HG02943 (cell line): ENCODE measurements at regions not wholly inside any gene's neighbourhood (a gene's known extent, or its start where the extent isn't known, plus 50 kb on each side); places are given as distances from the start of the nearest gene placed in this dataset.

Source experiments
- ATAC-seq: cut with Tn5 transposase; IDR thresholded peaks from one replicate; pipeline ENCODE4 v1.9.1; 2021; ENCODE audit warnings: mild to moderate bottlenecking, low read depth, moderate library complexity; ENCODE audit not compliant: unreplicated experiment

DNA sequence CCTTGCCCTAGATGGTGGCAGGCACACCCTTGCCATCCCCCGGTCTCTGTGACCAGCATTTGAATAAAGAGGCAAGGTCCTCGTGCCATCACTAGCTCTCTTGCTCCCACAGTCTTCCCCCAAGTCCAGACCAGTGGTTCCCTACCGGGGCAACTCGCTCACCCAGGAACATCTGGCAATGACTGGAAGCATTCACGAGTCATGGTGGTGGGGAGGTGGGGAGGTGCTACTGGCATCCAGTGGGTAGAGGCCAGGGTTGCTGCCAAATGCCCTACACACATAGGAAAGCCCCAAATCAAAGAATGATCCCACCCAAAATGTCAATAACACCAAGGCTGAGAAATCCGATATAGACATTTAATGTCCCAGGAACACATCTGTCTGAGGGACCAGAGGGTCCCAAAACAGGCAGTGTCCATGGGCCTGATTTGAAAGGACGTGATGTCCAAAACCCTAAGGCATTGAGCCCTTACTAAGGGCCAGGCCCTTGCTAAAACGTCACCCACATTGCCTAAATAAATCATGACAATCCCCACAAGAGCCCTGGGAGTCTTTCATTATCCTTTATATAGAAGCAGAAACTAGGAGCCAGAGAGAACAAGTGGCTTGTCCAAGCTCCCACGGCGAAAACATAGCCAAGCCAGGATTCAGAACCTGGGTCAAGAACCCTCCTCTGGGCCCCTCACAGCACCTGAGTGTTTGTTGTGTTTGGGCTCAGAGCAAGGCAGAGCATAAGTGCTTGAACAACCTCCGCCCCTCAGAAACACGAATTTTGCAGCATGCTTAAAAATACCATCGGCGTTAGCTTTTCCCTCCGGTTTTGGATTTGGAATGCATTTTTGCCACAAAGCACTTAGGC is 119.3 kb upstream of the WWC1 start:
- no peak for ATAC-seq

DNA sequence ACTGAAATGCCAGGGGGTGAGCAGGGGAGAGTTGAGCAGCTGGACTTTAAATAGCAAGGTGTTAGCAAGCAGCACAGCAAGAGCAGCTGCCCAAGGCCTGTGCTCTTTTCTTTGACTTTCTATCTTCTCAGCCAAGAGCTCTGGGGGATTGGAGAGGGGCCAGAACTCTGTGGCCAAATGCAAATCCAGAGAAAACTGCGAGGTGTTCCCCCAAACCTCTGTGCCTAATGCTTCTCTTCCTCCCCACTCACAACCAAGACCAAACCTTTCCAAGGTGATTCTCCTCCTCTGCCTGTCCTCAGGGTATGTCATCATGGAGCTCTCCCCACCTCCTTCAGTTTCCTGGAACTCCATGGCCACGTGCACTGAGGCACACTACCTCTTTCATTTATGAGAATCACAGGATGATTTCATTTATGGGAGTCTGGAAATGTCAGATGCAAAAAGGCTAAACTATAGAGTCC is 118.7 kb upstream of the WWC1 start:
- ATAC-seq = no peak

DNA sequence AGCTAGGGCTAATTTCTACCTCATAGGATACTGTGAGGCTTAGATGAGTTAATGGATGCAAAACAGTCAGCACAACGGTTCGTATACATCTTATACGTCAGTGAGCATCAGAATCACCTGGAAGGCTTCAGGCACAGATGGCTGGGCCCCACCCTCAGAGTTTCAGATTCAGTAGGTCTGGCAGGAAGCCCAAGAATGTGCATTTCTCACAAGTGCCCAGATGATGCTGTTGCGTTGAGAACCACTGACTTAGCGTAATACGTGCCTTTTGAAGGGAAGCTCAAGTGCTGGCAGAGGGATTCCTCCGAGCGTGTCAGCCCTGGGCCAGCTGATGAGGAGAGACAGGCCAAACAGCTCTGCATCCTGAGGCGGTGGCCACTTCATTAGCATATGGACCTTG is 117.1 kb upstream of the WWC1 start:
- no peak for ATAC-seq

DNA sequence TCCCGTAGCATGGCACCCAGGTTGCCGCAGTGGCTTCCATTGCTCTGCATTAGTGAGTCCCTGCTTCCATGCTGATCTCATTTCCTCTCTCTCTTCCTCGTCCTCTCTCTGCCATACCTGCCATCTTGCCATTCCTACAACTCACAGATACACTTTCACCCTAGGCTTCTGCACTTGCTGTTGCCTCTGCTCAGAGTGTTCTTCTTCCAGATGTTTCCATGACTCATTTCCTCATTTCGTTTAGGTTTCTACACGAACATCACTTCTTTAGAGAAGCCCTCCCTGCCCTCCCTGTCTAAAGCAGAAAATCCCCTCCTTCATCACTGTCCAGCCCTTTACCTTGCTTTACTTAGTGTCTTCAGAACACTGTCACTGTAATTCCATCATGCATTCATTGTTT is 115.2 kb upstream of the WWC1 start:
- no peak for ATAC-seq

DNA sequence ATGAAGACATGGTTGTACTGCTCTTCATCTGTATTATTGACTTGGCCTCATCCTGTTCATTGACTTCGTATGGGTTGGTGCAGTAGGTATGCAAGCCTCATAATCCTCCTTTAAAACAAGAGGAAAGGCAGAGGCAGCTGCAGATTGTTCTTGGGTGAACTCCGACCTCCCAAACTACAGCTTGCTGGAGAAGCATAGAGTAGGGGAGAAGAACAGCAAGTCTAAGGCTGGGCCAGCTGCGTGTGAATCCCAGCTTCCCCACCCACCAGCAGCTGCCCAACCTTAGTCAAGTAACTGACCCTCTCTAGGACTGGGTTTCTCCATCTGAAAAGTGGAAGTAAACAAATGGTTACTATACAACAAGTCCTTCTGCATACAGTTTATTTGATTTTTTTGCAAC is 114.5 kb upstream of the WWC1 start:
- ATAC-seq = no peak

DNA sequence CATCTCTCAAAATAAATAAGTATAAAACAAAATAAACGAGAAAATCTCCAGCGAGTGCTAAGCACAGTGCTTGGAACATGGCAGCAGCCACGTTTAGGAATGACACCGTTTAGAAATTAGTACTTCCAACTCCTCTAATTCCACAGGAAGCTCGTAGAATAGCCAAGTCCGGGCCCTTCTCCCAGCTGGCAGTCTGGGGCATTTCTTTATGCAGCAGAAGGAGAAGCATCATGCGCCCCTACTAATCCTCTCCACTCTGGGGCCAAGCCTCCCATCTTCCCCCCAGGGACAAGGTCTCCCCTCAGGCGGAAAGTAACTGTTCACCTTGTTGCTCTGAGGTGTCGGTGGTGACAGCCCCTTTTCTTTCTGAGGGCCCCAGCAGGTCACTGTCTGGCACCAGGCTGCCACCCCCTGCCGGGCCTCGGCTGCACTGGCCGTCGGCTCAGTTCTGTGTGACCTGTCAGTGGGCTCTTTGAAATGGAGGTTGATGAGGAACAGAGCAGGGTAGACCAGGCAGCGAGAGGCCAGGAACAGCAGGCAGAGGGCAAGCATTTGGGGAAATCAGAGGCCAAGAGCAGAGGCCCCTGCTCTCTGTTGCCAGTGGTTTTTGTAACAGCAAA is 113.5 kb upstream of the WWC1 start:
- no peak for ATAC-seq

DNA sequence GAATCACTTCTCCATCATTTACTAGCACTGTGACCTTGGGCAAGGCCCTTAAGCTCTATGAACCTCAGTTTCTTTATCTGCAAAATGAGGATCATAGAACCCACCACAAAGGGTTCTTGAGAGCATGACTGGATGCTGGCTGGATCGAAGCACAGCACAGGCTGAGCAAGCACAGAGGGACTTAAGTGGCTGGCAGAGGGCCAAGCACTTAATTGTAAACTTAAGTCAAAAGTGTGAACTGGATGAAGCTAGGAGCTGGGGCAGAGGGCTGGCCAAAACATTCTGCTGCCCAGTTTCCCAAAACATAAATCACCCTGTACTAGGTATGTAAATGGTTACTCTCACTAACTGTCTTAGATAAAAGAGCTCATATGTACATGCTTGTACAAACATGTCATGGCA is 112.3 kb upstream of the WWC1 start:
- no peak for ATAC-seq

DNA sequence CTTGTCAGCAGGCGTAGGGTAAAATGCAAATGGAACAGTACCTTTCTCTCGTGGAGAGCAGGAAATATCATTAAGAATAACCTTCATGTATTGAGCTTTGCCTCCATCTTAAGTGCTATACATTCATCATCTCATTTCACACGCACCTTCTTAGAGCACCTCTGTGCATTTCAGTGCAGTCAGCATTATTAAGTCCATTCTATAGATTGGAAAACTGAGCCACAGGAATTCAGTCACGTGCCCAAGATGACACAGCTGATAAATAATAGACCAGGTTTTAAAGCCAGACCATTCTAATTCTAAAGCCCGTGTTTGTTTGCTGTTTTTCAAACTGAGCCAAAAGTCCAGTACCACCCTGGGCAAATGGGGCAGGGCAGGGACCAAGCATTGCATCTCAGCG is 109.2 kb upstream of the WWC1 start:
- no peak for ATAC-seq

DNA sequence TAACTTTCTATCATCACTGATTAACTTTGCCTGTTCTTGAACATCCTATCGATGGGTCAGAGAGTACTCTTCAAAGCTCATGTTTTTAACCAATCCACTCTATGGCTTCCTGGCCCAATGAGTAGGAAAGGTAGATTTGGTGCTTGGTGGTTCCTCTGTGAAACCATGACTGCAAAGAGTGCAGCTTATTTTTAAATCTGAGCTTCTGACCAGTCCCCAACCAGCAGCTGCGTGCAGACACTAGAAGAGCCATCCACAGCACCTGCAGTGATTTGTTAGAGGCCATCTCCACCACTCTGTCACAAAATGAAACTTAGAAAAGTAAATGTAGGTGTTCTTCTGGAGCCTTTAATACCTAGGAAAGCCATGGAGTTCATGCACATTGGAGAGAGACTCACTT is 107.3 kb upstream of the WWC1 start:
- no peak for ATAC-seq

DNA sequence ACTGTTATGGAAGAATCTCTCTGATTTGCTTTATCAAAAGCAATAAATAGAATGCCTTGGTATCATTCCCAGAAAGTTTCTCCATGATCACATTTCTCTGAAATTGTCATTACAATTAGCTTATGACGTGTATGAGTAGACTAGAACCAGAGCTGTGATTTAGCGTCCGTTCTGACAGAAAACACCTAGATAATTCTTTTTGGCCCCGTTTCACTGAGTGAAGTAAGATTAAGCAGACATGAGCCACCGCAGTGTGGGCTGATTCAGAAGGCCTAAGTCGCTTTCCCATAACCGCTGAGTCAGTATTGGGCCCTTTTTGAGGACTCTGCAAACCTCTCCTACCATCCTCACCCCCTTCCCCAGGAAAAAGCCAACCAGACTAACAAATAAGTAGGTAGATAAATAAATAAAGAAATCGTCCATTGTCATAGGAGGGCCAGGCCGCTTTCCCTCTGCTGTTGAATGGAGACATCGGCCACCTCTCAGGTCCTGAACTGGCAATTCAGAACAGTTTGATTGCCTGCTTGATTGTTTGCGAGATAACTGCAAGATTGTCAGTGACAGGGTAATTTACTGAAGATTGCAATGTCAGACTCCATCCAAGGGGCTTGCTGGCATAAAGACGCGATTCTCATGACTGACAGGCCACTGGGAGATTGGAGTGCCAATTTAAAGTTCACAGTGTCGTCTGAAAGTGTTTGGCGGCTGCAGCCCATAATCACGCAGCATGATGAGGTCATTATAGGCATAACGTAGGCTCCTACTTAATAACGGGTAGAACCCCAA is 105.0 kb upstream of the WWC1 start:
- ATAC-seq = no peak

DNA sequence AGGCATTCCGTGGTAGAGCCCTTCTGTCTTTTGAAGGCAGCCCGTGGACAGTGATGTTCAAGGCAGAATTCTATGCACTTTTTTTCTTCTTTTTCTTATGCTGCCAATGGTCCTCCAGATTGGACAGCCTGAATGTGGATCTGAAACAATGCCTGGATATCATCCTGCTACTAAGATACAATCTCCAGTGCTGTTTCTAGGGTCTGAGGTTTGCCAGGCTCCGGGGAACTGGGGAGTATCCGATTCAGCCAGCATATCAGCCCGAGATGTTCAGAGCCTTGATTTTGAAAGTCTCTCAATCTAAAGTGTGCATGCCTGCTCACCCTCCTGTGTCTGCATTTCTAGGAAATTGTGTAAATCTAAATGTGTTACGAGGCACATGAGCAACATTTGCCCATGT is 103.8 kb upstream of the WWC1 start:
- ATAC-seq = no peak

DNA sequence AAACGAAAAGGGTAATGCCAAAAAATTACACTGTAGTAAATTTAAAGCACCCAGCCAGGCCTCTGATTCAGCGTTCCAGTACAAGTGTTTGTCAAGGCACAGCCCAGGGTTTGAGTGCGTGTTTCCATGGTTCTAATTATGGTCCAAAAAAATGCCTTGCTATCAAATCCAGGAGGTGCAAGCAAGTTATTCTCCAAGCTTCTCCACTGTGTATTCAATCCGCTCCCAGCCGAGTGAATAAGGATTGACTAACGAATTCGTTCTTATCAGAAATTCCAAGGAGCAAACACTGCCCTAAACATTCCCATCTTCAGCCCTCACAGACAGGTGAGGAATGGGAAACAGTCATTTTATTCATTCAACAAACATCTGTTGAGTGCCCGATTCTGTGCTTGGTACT is 103.3 kb upstream of the WWC1 start:
- ATAC-seq = no peak

DNA sequence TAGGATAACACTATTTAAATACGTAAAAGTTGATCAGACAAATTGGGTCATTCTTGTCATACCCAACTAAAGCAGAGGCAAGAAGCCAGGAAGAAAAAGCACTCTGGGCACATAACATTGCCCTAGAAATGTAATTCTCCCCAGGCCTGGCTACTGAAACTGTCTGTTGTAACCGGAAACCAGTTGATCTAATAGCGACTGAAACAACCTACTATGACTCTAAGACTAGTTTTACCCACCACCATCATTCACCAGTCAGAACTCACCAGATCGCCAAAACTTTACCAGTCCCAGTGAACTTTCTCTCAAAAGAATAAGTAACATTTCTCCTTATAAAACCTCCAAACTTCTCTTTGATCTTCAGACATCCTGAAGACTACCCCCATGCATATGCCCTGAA is 99.3 kb upstream of the WWC1 start:
- no peak for ATAC-seq

DNA sequence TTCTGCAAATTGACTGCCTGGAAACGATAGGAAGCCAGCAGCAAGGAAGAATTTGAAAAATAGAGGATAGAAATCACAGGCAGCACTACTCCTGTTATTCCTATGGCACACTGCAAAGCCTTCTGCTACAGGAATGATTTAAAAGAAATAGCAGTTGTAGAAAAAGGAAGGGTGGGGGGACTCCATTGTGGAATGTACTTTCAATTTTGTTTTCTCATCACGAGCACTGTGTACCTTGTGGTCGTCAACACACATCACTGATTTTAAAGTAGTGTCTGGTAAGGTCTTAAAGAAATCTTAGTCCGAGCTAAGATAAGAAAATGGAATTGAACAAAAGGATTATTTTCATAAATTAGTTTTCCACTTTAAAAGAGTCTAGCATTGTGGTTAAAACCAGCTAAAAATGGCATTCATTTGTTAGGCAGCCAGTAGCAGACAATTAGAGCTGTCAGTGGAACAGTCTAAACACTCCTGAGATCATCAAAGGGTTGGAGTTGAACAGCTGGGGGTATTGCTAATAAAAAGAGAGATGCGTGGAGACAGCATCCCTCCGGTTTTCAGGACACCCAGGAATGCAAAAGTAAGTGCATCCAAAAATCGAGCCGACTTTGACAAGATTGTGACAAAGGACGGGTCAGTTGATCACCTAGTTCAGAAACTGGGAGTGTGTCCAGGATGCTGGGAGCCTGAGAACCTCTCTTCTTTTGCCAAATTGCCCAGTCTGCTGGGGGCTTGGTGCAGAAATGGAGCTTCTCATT is 97.8 kb upstream of the WWC1 start:
- no peak for ATAC-seq

DNA sequence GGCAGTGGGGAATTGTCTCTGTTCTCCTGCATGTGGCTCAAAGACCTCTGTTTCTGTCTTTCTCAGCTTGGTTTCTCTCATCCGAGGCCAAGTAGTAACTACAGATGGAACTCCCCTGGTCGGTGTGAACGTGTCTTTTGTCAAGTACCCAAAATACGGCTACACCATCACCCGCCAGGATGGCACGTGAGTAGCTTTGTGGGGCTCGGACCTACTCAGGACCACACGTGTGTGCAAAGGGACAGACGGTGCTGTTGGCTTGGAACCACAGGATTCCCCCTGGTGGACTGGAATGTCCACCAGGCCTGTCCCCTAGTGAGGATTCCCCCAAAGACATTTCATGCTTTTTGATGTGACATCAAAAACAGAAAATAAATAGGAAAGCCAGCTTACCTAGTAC is 96.3 kb upstream of the WWC1 start:
- no peak for ATAC-seq

DNA sequence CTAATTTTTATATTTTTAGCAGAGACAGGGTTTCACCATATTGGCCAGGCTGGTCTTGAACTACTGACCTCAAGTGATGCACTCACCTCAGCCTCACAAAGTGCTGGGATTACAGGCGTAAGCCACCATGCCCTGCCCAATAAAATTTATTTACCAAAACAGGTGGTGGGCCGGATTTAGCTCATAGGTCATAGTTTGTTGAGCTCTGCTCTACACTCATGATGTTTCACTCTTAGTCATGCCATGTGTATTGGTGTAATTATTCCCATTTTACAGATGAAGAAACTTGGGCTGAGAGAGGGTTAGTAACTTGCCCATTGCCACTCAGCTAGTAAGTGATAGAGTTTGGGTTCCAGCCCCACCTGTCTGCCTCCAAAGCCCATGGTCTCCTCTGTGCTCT is 93.1 kb upstream of the WWC1 start:
- no peak for ATAC-seq

DNA sequence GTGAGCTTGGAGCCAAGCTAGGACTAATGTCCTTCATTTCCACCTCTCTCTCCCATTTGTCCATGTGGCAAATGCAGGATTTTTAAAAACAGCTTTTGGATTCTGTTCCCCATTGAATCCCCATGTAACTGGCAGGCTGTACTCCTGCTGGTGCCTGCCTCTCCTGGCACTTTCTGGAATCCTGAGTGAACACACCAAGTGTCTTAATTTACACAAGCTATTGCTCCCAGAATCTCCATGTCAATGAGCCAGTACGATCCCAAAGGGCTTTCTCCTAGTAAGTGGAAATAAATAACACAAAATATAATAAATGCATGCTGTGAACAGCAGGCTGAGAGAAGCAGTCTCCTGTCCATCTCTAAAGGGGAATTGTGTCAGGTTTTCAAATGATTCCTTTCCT is 88.4 kb upstream of the WWC1 start:
- no peak for ATAC-seq

DNA sequence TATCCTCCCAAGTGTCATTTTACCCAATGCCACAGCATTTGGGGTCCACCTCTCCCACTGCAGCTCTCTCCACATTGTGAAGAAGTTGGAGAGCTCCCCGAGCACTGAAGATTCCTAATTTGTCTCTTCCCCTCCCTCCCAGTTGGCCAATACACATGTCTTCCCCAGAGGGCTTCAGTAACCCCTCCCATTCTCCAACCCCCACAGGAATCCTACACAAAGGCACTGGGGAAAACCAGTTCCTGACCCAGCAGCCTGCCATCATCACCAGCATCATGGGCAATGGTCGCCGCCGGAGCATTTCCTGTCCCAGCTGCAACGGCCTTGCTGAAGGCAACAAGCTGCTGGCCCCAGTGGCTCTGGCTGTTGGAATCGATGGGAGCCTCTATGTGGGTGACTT is 87.3 kb upstream of the WWC1 start:
- no peak for ATAC-seq

DNA sequence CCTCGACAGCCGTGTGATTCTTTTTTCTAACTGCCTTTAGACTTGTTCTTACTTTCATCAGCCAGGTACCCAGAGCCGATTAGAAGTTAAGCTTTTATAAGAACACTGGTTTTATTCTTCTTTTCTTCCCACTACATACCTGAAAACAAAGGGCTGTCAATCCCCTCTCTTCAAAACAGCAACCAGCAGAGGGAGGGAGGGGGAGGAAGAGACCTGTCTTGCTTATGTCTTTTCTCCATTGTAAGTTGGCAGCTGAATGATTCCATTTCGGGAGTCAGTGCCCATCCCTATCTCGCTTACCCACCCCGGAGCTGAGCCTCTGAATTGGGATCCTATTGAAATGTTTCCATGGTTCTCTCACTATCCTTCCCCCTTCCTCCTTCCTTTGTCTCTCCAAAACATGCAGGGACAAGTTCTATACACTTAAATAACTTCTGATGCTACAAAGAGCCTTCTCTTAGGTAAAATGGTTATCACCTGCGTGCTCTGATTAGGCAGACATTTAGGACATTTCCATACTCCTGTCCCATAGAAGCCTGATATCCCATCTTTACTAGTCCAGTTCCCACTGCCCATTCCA is 83.9 kb upstream of the WWC1 start:
- no peak for ATAC-seq

DNA sequence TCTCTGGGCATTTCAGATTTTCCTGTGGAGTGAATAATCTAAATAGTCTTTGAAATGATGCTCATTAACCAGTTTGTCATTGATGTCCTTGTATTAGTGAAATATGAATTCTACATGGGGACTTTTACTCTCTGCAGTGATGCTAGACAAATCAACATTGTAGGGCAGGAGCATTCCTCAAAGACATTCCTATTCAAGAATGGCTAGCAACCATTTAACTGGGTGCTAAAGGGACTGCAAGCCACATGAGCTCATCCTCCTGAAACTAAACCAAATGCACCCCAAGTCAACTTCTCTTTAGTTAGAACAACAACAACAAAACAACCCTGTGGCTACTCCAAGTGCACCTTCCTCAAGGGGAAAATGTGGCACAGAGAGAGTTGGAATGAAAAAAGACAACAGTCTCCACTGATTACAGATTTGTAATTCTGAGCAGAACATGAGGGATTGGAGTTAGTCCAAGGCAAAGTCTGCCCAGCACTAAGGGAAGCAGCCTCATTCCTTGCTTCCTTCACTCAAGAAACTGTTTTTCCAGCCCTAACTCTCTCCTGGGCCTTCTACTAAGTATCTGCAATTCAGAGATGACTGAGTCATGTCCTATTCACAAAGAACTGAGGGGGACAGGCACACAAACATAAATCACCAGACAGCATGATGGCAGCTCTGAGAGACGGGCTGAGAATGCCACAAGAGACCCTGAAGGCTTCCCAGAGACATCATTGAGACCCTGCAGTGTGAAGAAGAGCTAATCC is 82.0 kb upstream of the WWC1 start:
- ATAC-seq = no peak
